Pancreas (tissue), 10 donors: ENCODE measurements at regions not wholly inside any gene's neighbourhood (a gene's known extent, or its start where the extent isn't known, plus 50 kb on each side); places are given as distances from the start of the nearest gene placed in this dataset.

ENCODE experiments used
- ATAC-seq, 4 donors: fragments of 200-7000 bp; cut with Tn5 transposase; one replicate each; pipeline versions ENCODE4 v1.8.0 to v1.9.1; 2020; ENCODE audit warnings: mild to moderate bottlenecking in 4 of 4, moderate library complexity in 4 of 4
- DNase-seq, 6 donors: peaks; one replicate each; pipeline ENCODE4 v3.0.0-alpha.2; 2020
- FAIRE-seq: peaks from 2 replicates; lab custom pipeline; 2012; peaks lifted over from hg19 to GRCh38; lab: Jason Lieb, UNC
- H3K27ac ChIP-seq, 4 donors: fragments of 200-600 bp; sonication (generic); 1 replicate in 3 of 4; 2 replicates in 1 of 4; pipeline versions ENCODE4 v1.5.0 to v1.8.0; 2020
- H3K27me3 ChIP-seq, 4 donors: fragments of 200-600 bp; one replicate each; pipeline ENCODE4 v1.8.0; 2021
- H3K36me3 ChIP-seq, 3 donors: fragments of 200-600 bp; sonication (generic) in 1 of 3; one replicate each; pipeline versions ENCODE4 v1.5.0 to v1.8.0; 2020 to 2021
- H3K4me1 ChIP-seq, 3 donors: fragments of 200-600 bp; one replicate each; pipeline ENCODE4 v1.8.0; 2021
- H3K4me3 ChIP-seq, 4 donors: fragments of 200-600 bp; sonication (generic) in 2 of 4; one replicate each; pipeline versions ENCODE4 v1.5.0 to v1.8.0; 2020 to 2021
- H3K9me3 ChIP-seq, 4 donors: fragments of 200-600 bp; one replicate each; pipeline ENCODE4 v1.8.0; 2021
- CTCF ChIP-seq, 4 donors: fragments of 200-600 bp; sonication (generic) in 3 of 4; IDR thresholded peaks; one replicate each; pipeline versions ENCODE4 v1.5.0 to v1.8.0; 2021; ENCODE audit warnings: antibody characterized with exemption in 4 of 4
- WGBS, 2 donors: extraction: QIAGEN DNeasy Blood & Tissue Kit; methylation state at CpG; one replicate each; pipeline ENCODE4 v1.1.7; 2013; 5-methylcytosine and 5-hydroxymethylcytosine counted together
- intact Hi-C, 3 donors: fragments of 100-400 bp; cut with DNase I; formaldehyde crosslinking; loops; one replicate each; pipeline versions ENCODE4 v1.11.1 to v1.14.2; 2022
- donor health status: healthy with polysubstance abuse.
- donor health status: DM: no; HTN: no; CAD: no; lungs with moderate emphysema.
- donor health status: DM: no; HTN: no; CAD: no.
- donor health status: control.
- donor health status: control.
- donor health status: Bipolar disorder and iron deficiency.
- donor health status: DM: yes; HTN: yes; CAD: no.
- donor health status: DM: no; HTN: no; CAD: no.
- donor health status: DM: no; HTN: no; CAD: no.
- donor health status: DM: yes; HTN: yes; CAD: no.

DNA sequence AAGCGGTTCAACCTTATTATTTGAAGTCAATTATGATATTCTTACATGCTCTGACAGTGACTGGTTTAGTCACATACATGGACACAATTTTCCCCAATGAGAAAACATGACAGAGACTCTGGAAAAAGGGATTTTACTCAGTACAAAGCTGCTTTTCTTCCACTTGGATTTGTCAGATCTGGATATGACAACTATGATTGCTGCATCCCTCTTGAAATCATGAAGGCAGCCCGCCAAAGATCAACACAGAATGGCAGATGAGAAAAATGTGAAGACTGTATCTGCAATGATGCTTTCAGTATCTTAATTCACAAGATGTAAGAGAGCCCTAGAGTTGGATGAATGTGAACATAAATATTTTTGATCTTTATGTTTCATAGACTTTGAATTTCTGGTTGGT is 439.6 kb downstream of the CDH8 start:
- Histone ChIP-seq H3K9me3 (no peaks in the 10 kb centered on the region), H3K27ac (no peak overlapping the region), H3K27me3 (no peaks in the 10 kb centered on the region), H3K36me3 (no peaks in the 10 kb centered on the region), H3K4me3 (no peak overlapping the region), H3K4me1 (no peaks in the 10 kb centered on the region)
- ATAC-seq (no peak), DNase-seq (no peak), FAIRE-seq (no peak)
- 56 to 60% methylated on average over 2 of the region's 2 CpGs for WGBS, 2 donors
- intact Hi-C loops, result no loop called here
- no peak for TF ChIP-seq CTCF (IDR thresholded peaks at IDR 0.05)

DNA sequence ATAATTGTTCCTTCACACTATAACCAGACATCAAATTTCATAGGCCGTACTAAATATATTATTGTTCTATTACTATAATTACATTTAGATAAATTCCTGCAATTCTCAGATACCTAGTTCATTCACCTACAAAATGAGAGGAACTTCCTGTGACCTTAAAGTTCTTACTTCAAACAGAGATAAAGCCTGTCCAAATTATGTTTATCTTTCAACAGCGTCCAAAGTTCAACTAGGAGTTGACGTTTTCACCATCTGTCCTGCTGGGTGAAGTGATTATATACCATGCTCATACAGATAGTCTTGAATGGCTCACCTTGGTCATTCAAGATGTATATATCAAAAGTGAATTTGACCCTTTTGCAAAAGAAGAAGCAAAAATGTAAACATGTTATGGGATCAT is 440.6 kb downstream of the CDH8 start:
- Histone ChIP-seq H3K27ac (no peak overlapping the region), H3K4me3 (no peak overlapping the region), H3K27me3 (no peaks in the 10 kb centered on the region), H3K36me3 (no peaks in the 10 kb centered on the region), H3K4me1 (no peaks in the 10 kb centered on the region), H3K9me3 (no peaks in the 10 kb centered on the region)
- no peak for ATAC-seq
- TF ChIP-seq CTCF (IDR thresholded peaks at IDR 0.05), result no peak
- FAIRE-seq, result no peak
- intact Hi-C loops, result no loop called here
- WGBS, 2 donors, result 12 to 15% methylated on average over 3 of the region's 3 CpGs
- DNase-seq, result no peak

- Histone ChIP-seq H3K27me3 (no peaks in the 10 kb centered on the region), H3K36me3 (no peaks in the 10 kb centered on the region), H3K4me1 (no peaks in the 10 kb centered on the region), H3K4me3 (no peak overlapping the region), H3K9me3 (no peaks in the 10 kb centered on the region), H3K27ac (no peak overlapping the region)
- DNase-seq (no peak), FAIRE-seq (no peak), ATAC-seq (no peak)
- TF ChIP-seq CTCF (IDR thresholded peaks at IDR 0.05), result no peak
- intact Hi-C loops, result no loop called here
- WGBS, 2 donors, result 51 to 76% methylated on average over 1 of the region's 1 CpG
Observed at GRCh38 chr16:61590577-61590976, 445.7 kb downstream of the CDH8 start.

- DNase-seq, result no peak
- intact Hi-C loops, result no loop called here
- H3K4me1 ChIP-seq, result no peaks in the 10 kb centered on the region
- no peaks in the 10 kb centered on the region for H3K27me3 ChIP-seq
- no peak overlapping the region for H3K4me3 ChIP-seq
- FAIRE-seq, result no peak
- H3K27ac ChIP-seq, result no peak overlapping the region
- TF ChIP-seq CTCF (IDR thresholded peaks at IDR 0.05), result no peak
- no peaks in the 10 kb centered on the region for H3K9me3 ChIP-seq
- H3K36me3 ChIP-seq, result no peaks in the 10 kb centered on the region
- WGBS, 2 donors, result 34 to 58% methylated on average over 2 of the region's 2 CpGs
- no peak for ATAC-seq
Observed at GRCh38 chr16:61587526-61587925, 448.7 kb downstream of the CDH8 start.

GRCh38 chr16:61581417-61582046 is 454.7 kb downstream of the CDH8 start:
- Histone ChIP-seq H3K4me3 (no peak overlapping the region), H3K27me3 (no peaks in the 10 kb centered on the region), H3K27ac (no peak overlapping the region), H3K36me3 (no peaks in the 10 kb centered on the region), H3K4me1 (no peaks in the 10 kb centered on the region), H3K9me3 (no peaks in the 10 kb centered on the region)
- no peak for TF ChIP-seq CTCF (IDR thresholded peaks at IDR 0.05)
- WGBS, 2 donors, result 74 to 82% methylated on average over 24 of the region's 24 CpGs
- intact Hi-C loops, result no loop called here
- peak in 3 of 6 donors; percentile 12 to 52 (median 42) for DNase-seq
- no peak for FAIRE-seq
- no peak for ATAC-seq
